HL-60 (cell line): ENCODE measurements at regions not wholly inside any gene's neighbourhood (a gene's known extent, or its start where the extent isn't known, plus 50 kb on each side); places are given as distances from the start of the nearest gene placed in this dataset.

Source experiments
- DNase-seq, 2 experiments: peaks; one replicate each; pipeline ENCODE4 v3.0.0-alpha.2; 2010 to 2020; ENCODE audit warnings: low read depth in 1 of 2, low spot score in 1 of 2
- H3K27ac ChIP-seq: fragments of 250-450 bp; sonication (Bioruptor Pico); replicated peaks from 2 replicates; pipeline ENCODE4 v1.5.1; 2020; ENCODE audit warnings: mild to moderate bottlenecking, moderate library complexity
- H3K27me3 ChIP-seq: fragments of 250-450 bp; sonication (Bioruptor Pico); 2 replicates; pipeline ENCODE4 v1.5.1; 2021; ENCODE audit warnings: mild to moderate bottlenecking, moderate library complexity; ENCODE audit not compliant: insufficient read depth, poor library complexity, severe bottlenecking
- H3K4me3 ChIP-seq: replicated peaks from 2 replicates; pipeline ENCODE4 v1.5.1; 2011; ENCODE audit warnings: mild to moderate bottlenecking, control low read depth, low read length; ENCODE audit not compliant: insufficient read depth
- GABPA ChIP-seq: IDR thresholded peaks from 2 replicates; pipeline ENCODE4 v1.6.1; 2012; ENCODE audit warnings: low read depth
- POLR2AphosphoS5 ChIP-seq: IDR thresholded peaks from 2 replicates; pipeline ENCODE4 v1.6.1; 2012; ENCODE audit warnings: low read depth
- REST ChIP-seq: IDR thresholded peaks from 2 replicates; pipeline ENCODE4 v1.6.1; 2012; ENCODE audit warnings: low read depth; ENCODE audit not compliant: insufficient replicate concordance
- SPI1 ChIP-seq: IDR thresholded peaks from 2 replicates; pipeline ENCODE4 v1.6.1; 2012; ENCODE audit warnings: low read depth, mild to moderate bottlenecking, borderline replicate concordance
- TF ChIP-seq, protein P1 (sequence below): IDR thresholded peaks from one replicate; pipeline ENCODE4 v1.5.1; 2011; ENCODE audit warnings: low read length, control low read depth, inconsistent platforms; ENCODE audit not compliant: insufficient read depth

DNA sequence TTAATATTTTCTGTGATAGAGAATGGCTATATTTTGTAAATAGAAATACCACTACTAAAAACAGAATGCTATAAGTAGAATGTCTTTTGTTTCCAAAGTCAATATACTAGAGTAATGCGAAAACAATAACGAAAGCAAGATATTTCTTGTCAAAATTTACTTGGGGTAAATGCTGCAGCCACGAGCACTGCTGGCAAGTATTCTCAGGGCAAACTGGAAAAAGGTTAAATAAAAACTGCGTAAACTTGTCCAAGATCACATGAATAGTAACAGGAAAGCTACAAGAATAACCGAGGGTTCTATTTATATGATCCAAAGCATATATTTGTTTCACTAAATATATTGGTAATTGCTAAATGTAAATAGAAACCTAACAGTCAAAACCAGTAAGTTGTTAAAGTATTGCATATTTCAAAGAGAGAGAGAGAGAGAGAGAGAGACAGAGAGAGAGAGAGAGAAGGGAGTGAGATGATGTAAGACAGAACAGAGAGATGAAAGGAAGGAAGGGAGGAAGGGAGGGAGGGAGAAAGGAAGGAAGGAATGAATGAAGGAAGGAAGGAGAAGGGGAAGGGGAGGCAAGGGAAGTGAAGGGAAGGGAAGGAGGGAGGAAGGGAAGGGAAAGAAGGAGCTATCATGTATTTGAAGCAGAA lies 231.7 kb downstream of the KCNC2 start:
- no peak overlapping the region for H3K27ac ChIP-seq
- H3K27me3 ChIP-seq, result no peaks in the 10 kb centered on the region
- no peak for DNase-seq
- TF ChIP-seq REST (no peak), GABPA (no peak), SPI1 (no peak), POLR2AphosphoS5 (no peak)
- TF ChIP-seq, protein P1, sequence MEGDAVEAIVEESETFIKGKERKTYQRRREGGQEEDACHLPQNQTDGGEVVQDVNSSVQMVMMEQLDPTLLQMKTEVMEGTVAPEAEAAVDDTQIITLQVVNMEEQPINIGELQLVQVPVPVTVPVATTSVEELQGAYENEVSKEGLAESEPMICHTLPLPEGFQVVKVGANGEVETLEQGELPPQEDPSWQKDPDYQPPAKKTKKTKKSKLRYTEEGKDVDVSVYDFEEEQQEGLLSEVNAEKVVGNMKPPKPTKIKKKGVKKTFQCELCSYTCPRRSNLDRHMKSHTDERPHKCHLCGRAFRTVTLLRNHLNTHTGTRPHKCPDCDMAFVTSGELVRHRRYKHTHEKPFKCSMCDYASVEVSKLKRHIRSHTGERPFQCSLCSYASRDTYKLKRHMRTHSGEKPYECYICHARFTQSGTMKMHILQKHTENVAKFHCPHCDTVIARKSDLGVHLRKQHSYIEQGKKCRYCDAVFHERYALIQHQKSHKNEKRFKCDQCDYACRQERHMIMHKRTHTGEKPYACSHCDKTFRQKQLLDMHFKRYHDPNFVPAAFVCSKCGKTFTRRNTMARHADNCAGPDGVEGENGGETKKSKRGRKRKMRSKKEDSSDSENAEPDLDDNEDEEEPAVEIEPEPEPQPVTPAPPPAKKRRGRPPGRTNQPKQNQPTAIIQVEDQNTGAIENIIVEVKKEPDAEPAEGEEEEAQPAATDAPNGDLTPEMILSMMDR, result no peak
- no peak overlapping the region for H3K4me3 ChIP-seq

GRCh38 chr12:74980510-74980909 lies 229.1 kb downstream of the KCNC2 start:
- no peak for DNase-seq

GRCh38 chr12:74981541-74981940 lies 228.1 kb downstream of the KCNC2 start:
- Histone ChIP-seq H3K27me3 (no peaks in the 10 kb centered on the region), H3K27ac (no peak overlapping the region), H3K4me3 (no peak overlapping the region)
- no peak for DNase-seq
- TF ChIP-seq POLR2AphosphoS5, result no peak
- no peak for TF ChIP-seq GABPA
- TF ChIP-seq, protein P1, result no peak
- TF ChIP-seq REST, result no peak
- TF ChIP-seq SPI1, result no peak

More at GRCh38 chr12:74980510-74980909, 229.1 kb downstream of the KCNC2 start:
- Histone ChIP-seq H3K4me3 (no peak overlapping the region), H3K27me3 (no peaks in the 10 kb centered on the region), H3K27ac (no peak overlapping the region)
- TF ChIP-seq, protein P1, result no peak
- no peak for TF ChIP-seq POLR2AphosphoS5
- TF ChIP-seq REST, result no peak
- no peak for TF ChIP-seq SPI1
- TF ChIP-seq GABPA, result no peak
